KBM-7 (cell line): ENCODE measurements at regions not wholly inside any gene's neighbourhood (a gene's known extent, or its start where the extent isn't known, plus 50 kb on each side); places are given as distances from the start of the nearest gene placed in this dataset.
"Not testable (repeated sequence)": the region's sequence is repeated elsewhere in the genome, so short reads cannot be mapped to it uniquely, and the experiment has no call there.

Source experiments
- DNase-seq: peaks from one replicate; pipeline ENCODE4 v3.0.0-alpha.2; 2015
- in situ Hi-C: fragments of 300-500 bp; cut with MboI; formaldehyde crosslinking; loops from 2 replicates; pipeline ENCODE4 v1.14.3; 2020; ENCODE audit warnings: low sequenced_read_pairs, low pct_unique_long_range_greater_than_20kb, mixed read lengths

DNA sequence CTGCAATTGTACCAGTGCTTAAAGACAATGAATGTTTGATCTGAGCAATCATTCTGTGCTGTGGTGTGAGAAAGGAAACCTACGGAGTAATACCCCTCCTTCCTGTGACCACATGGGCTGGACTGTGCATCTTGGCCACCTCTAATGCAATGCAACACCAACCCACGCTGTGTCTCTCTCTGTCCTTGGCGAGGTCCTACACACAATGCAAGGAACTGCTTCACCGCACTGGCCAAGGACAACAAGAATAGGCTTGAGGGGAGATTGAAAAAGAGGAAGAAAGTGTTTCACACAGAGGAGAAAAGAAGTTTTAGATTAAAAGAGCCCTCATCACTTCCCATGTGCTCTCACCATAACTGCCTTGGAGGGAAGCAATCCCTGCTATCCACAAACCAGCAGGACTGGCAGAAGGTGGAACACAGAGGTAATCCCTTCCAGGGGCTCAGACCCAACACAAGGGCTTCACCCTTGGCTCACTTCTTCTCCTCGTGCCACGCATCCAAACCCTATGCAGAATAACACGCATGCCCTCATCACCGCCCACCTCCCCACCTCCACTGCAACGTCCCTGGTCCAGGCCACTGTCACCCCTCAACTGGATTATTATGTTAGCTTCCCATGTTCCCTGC is 112.5 kb upstream of the ERG start:
- in situ Hi-C loops = no loop called here
- peak; percentile 54 for DNase-seq

DNA sequence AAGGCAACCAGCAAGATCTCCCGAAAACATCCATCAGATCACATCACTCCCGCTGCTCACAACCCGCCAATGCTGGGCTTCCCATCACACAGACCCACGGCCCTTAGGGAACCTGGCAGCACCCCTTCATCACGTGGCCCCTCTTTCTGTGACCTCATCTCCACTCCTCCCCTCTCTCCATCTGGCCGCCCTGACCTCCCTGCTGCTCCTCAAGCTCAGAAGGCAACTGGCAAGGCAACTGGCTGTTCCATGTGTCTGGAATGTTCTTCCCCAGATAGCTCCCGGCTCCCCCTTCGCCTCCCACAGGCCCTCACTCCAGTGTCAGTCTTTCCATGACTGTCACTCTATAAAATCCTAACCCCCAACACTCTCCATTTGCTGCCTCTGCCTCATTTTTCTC is 113.0 kb upstream of the ERG start:
- no peak for DNase-seq
- in situ Hi-C loops = no loop called here

DNA sequence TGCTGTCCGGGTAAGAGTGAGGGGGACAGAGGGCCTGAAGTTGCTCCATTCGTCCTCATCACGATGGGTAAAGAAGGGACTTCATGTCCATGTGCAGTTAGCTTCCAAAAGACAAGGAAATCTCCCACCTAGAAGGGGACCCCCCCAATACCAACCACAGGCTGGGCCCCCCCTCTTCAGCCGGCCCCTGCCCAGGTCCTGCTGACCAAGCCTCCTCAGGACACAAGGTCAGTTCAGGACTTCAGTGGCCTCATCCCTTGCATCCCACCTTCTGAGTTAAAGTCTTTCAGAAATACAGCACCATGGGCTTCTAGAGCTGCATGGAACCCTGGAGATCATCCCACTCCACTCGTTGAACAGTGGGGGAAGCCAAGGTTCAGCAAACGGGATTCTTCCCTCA is 115.4 kb upstream of the ERG start:
- in situ Hi-C loops = no loop called here
- DNase-seq = no peak

DNA sequence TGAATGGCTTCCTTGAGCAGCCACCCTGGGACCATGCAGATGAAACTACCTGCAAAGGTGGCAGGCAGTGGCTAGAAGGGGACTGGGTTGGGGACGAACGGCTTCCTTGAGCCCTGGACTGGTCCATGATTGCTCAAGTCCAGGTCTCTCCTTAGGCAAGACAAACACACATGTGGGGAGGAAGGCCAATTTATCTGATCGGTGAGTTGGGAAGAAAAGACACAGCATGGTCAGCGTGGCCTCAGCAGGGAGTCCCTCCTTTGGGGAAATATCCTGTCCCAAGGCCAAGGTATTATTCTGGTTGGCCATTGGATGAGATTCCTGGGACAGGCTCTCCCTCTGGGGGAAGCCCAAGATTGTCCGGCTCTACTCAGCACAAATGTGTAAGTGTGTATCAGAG is 116.3 kb upstream of the ERG start:
- no peak for DNase-seq
- in situ Hi-C loops = no loop called here

DNA sequence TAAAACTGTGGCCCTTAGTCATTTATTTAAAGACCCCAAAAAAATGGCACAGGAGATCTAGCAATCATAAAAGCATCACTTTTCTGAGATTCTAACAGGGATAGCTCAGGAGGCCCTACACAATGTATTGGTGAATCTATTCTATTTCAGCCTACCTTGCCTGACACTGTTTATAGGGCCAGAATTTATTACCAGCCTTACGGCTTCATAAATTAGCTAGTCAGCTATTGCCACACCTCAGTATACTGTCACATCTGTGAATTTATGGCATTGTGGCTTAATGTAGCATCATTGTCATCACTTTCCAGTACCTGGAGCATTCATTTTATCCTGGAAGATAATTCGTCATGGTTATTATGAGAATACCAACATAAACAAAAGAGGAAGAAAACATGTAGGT is 121.2 kb upstream of the ERG start:
- in situ Hi-C loops = no loop called here
- no peak for DNase-seq

DNA sequence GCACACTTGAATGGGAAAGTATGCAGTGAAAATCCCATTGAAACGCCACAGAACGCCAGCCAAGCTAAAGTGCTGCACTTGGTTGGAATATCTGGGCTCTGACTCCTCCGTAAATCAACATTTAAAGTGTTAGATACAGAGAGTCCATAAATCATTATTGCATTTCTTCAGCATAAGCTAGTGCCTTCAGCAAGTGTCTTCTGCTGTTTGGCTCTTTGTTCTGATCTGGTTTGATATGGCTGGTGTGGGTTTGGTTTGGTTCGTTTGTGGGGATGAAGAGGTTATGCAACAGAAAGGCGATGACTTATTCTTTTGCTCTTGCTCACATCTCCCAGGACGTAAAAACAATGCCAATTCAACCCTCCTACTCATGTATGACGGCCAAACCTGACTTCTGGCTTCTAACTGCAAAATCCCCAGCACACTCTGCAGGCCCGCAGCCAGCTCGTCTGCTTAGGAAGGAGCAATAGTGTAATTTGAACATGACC is 121.8 kb upstream of the ERG start:
- DNase-seq = no peak
- in situ Hi-C loops = no loop called here

DNA sequence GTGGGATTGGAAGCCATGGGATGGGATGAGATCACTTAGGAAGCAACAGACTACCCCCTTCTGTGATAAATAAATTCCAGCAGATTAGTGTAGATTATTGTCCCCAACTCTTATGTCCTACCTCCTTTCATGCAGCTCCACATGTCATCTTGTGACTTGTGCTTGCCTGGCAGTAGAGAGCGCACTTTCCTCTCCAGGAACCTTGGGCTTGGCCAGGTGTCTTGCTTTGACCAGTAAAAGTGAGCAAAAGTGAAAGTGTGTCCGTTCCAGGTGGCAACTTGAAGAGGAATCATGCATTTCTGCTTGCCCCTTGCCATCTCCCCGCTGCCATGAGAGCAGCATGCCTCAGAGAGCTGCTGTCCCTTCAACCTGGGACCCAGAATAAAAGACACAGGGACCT is 122.9 kb upstream of the ERG start:
- no peak for DNase-seq
- in situ Hi-C loops = no loop called here

DNA sequence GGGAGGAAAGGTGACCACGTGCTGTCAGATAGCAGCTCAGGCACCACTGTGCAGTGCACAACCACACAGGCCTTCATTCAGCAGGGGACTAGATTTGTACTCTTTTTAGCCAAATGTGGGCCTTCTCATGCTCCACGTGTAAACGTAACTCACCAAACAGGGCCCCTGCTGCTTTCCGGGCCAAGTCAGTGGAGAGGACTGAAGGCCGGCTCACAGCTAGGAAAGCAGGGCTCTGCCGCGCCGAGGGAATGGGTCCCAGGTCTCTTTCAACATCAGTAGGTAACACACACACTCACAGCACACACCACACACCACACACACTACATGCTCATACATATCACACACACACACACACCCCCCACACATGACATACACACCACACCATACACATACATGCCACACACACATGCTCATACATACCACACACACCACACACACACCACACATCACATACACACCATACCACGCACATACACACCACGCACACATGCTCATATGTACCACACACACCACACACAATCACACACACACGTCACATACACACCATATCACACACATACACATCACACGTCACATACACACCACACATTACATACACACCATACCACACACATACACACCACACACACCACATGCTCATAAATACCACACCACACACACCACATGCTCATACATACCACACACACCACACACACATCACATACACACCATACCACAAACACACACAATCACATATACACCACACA is 124.0 kb upstream of the ERG start:
- DNase-seq = no peak
- in situ Hi-C loops = no loop called here

DNA sequence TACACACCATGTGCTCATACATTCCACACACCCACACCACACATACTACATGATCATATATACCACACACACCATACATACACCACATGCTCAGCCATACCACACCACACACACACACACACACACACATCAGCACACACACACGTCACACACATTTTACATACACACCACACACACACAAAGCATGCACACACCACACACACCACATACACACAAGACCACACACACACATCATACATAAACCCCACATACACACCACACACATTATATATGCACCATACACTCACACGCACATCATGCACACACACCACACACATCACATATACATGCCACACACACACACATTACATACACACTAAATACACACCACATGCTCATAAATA is 124.5 kb upstream of the ERG start:
- in situ Hi-C loops = no loop called here
- no peak for DNase-seq

DNA sequence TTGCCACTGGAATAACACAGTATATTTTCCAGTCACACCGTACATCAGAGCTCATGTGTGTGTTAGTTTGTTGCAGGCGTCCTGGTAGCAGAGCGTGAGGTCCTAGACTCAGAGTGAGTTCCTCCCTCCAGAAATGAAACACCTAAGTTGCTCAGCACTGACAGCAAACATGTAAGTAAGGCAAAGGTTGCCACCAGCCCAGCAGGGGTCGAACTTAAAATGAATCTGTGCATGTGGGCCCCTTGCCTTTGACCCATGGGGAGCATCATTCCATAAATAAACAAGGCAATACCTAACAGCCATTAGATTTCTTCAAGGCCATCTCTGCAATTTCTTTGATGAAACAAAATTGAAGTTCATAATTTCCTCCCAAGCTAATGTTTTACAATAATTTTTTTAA is 125.3 kb upstream of the ERG start:
- no peak for DNase-seq
- in situ Hi-C loops = no loop called here

DNA sequence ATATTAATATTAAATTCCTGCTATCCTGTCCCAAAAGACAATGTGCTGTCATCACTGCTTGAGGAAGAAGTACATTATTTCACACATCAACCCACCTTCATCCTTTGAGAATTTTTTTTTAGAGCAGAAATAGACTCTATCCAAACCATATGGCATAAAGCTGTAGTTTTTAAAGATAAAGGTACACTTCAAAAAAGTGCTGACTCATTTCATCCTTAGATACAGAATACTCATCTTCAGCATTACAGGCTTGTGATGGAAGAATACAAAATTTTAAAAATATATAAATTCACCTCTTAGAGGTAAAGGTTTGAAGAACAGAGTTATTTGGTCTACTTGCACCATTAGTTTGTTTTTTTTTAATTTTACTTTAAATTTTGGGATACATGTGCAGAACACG is 126.7 kb upstream of the ERG start:
- in situ Hi-C loops = no loop called here
- no peak for DNase-seq

DNA sequence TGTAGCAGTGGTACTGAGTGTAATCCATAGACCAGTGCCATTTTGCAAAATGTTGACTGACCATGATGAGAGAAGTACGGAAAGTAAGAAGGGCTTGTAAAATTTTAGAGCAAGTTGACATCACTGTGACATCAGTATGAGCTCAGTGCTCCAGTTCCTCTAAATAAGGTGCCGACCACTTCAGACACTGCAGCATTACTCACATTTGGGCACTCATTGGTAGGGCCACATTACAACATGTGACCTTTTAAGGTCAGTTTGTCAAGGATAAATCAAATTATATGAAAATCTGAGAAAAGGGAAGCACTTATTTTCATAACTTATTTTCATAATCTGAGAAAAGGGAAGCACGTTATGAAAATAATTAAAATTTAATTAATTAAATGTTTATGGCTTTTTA is 128.0 kb upstream of the ERG start:
- no peak for DNase-seq
- in situ Hi-C loops = no loop called here

DNA sequence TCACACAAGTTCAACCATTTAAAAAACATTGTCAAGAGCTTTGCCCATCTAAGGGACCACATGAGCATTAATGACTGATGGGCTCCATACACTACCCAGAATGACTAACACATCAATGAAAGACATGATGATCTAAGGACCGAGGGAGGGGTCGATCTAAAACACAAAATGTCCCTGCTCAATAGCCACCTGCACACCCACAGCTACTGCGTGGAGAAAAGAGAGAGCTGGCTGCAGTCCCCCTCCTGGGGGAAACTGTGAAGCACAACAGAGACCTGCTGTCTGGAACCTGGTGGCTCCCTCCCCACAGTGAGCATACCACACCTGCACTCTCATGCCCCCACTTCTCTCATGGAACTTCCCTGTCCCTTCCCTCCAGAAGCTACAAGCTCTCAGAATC is 130.1 kb upstream of the ERG start:
- in situ Hi-C loops = no loop called here
- no peak for DNase-seq

DNA sequence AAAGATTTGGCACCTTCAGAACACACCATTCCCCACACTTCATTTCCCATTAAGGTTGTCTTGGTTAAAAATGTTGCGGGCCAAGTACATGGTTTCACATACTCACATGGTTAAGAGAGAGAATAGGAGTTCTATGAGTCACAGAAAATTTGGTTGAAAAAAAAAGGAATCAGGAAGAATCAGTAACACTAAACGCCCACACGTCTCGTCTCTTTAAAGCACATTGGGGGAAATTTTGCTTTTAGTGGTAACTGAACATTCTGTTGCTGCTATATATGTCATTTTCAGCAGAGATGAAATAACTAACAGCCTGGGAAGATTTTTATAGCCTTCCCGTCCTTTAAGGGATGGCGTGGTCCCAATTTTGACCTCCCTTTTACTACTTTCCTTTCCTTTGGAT is 132.9 kb upstream of the ERG start:
- in situ Hi-C loops = no loop called here
- no peak for DNase-seq

DNA sequence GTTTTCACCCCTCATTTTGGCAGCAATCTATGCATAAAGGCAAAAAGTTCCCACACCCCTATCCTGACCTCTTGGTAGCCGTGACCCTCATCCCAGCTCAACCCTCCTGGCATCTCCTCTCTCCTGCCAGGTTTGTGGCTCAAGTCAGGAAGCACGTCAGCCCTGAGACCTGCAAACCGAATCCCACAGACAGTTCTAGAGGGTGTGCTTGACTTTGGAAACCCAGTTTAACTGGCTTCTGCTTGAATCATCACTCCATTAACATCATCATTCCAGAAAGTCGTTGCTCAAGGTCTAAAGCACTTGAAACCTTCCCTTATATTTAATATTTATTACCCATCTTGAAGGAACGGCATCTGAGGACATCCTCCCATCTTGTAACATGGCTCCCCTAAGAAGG is 133.4 kb upstream of the ERG start:
- in situ Hi-C loops = no loop called here
- no peak for DNase-seq

DNA sequence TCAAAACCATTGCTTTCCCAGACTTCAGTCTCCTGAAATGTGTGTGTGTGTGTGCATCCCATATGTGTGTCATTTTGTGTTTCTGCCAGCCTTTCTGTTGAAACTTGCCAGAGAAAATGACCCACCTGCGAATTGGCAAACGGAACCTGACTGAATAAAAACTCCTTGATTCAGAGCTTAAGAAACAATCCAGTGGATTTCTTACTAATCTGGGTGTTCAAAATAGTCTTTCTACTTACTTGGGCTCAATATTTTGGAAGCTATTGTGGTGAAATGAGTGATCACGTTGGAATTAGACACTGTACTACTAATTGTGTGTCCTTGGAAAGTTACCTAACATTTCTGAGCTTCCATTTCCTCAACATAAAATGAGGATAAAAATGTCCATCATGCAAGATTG is 138.9 kb upstream of the ERG start:
- no peak for DNase-seq

DNA sequence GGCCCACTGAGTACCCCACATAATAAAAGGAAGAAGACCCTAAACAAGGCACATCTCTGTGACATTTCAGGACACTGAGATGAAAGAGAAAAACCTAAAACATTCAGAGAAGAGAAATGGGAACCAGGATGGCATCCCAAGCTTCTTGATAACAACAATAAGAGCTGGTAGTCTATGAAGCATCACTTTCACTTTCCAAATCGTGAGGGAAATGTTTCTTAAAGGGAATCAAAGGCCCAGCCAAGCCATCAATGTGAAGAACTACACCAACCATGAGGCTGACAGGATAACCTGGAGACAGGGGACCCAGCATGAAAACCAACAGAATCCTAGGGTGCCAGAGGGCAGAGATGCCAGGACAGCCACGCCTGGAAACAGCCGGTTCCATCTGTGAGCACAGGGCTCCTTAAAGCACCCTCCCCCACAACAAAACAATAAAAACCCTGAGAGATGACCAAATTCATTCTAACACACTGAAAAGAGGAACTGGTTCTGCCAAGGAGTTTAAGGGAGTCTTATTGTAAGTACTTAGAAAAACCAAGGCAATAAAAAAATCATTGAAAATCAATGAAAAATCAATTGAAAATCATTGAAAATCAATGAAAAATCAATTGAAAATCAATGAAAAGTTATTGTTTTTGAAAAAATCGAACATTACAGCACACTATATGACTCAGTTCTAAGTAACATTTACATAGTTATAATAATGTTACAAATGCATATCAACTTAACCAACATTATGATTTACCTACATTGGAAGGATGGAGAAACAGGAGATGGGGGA is 141.5 kb upstream of the ERG start:
- in situ Hi-C loops = no loop called here

More for the DNA sequence above, 138.9 kb upstream of the ERG start:
- in situ Hi-C loops = no loop called here

DNA sequence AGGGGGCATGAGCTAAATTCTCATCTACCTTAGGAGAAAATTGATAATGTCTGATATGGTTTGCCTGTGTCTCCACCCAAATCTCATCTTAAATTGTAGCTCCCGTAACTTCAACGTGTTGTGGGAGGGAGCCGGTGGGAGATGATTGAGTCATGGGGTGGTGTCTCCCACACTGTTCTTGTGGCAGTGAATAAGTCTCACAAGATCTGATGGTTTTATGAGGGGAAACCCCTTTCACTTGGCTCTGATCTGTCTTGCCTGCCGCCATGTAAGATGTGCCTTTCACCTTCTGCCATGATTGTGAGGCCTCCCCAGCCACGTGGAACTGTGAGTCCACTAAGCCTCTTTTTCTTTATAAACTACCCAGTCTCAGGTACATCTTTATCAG is 142.1 kb upstream of the ERG start:
- DNase-seq, in situ Hi-C loops: not testable (repeated sequence)

More for the DNA sequence above, 141.5 kb upstream of the ERG start:
- DNase-seq = peak; percentile 92

DNA sequence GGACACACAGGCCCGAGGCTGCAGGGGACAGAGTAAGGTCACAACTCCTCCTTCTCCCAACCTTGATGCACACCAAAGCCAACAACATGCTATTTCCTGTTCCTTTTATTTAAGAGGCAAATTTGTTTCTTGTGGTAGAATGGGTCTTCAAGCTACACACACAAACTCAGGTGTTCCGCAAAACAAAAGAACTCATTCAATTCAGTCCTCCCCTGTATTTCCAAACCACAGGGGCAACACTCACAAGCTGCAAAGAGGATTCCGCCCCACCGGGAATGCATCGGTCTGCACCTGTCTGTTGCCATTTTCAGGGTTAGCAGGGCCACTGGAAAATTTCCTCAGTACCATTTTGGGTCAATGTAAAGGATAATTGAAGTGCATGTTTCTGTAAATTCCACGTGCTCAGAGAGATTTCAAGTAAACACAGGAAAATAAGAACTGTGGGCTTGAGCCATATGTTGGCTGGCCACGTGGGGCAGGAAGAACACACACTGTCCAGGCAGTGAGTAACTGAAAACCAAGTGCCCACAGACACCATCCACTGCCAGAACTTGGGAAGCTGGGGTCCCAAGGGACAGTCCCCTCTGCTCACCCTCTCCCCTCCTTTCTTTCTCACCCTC is 145.2 kb upstream of the ERG start:
- DNase-seq = no peak
- in situ Hi-C loops = no loop called here

DNA sequence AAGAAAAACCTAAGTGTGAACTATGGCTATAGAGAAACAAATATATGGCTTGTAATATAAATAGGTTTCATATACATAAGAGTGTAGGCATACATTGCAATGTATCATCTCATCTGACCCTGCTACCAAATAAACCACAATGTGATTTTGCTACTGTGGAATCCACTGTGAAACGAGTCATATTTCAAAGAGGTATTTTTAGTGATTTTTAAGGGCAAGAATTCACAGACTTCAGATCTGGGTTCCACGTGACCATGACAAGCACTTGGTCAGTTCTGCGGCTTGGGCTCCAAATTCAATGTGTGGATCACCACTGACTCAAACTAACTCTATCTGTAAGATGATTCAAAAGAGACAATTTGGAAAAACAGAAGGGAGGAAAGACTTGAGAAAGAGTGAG is 147.0 kb upstream of the ERG start:
- in situ Hi-C loops = no loop called here
- DNase-seq = no peak
